HEK293 (cell line): ENCODE measurements at regions not wholly inside any gene's neighbourhood (a gene's known extent, or its start where the extent isn't known, plus 50 kb on each side); places are given as distances from the start of the nearest gene placed in this dataset.

Source experiments
- CTCF ChIA-PET: fragments of 350-600 bp; formaldehyde crosslinking; extraction: SDS; loops from one replicate; lab custom pipeline; 2021; ENCODE audit warnings: antibody characterized with exemption; lab: Yijun Ruan, JAX
- POLR2A ChIA-PET: fragments of 300-600 bp; formaldehyde crosslinking; extraction: SDS; loops from one replicate; lab custom pipeline; 2020; ENCODE audit warnings: antibody characterized with exemption, inconsistent platforms; lab: Yijun Ruan, JAX
- H3K27ac ChIP-seq: fragments of 200-500 bp; sonication (Bioruptor generic); 2 replicates; pipeline ENCODE4 v1.5.1; 2014; ENCODE audit warnings: low read depth, low read length, control low read depth, inconsistent platforms; ENCODE audit errors: extremely low read depth
- H3K36me3 ChIP-seq, 2 experiments: fragments of 200-500 bp in 1 of 2; sonication (Bioruptor generic) in 1 of 2; 1 replicate in 1 of 2; 2 replicates in 1 of 2; pipeline ENCODE4 v1.5.1; 2014 to 2017; ENCODE audit warnings: inconsistent platforms in 2 of 2, low read length in 2 of 2; ENCODE audit not compliant: control insufficient read depth in 2 of 2, insufficient read depth in 1 of 2
- H3K4me1 ChIP-seq: fragments of 200-500 bp; sonication (Bioruptor generic); 2 replicates; pipeline ENCODE4 v1.5.1; 2014; ENCODE audit warnings: mild to moderate bottlenecking, low read length, inconsistent platforms; ENCODE audit not compliant: control insufficient read depth, insufficient read depth
- H3K4me3 ChIP-seq: 2 replicates; pipeline ENCODE4 v1.5.1; 2011; ENCODE audit warnings: low read depth, mild to moderate bottlenecking, control low read depth, low read length, moderate library complexity
- H3K9me3 ChIP-seq: fragments of 200-500 bp; sonication (Bioruptor generic); 2 replicates; pipeline ENCODE4 v1.5.1; 2014; ENCODE audit warnings: low read depth, low read length, inconsistent platforms; ENCODE audit not compliant: control insufficient read depth, insufficient read depth
- BCL11B ChIP-seq: fragments of 450-650 bp; formaldehyde crosslinking; IDR thresholded peaks from 2 replicates; pipeline ENCODE4 v1.5.1; 2016; ENCODE audit warnings: low read depth, missing biosample characterization, missing genetic modification characterization
- HOXD13 ChIP-seq: sonication (generic); formaldehyde crosslinking; IDR thresholded peaks from 2 replicates; pipeline ENCODE4 v1.8.0; 2022; ENCODE audit warnings: missing genetic modification reagents, borderline replicate concordance
- KLF10 ChIP-seq: fragments of 450-650 bp; IDR thresholded peaks from 2 replicates; pipeline ENCODE4 v1.5.1; 2018; ENCODE audit warnings: missing biosample characterization, mild to moderate bottlenecking, missing genetic modification characterization
- KLF7 ChIP-seq: fragments of 450-650 bp; formaldehyde crosslinking; IDR thresholded peaks from 2 replicates; pipeline ENCODE4 v1.5.1; 2016; ENCODE audit warnings: missing biosample characterization, missing genetic modification characterization, borderline replicate concordance
- KLF9 ChIP-seq: fragments of 450-650 bp; formaldehyde crosslinking; IDR thresholded peaks from 2 replicates; pipeline ENCODE4 v1.5.1; 2016; ENCODE audit warnings: missing biosample characterization, missing genetic modification characterization, low read depth
- SETDB1 ChIP-seq: IDR thresholded peaks from one replicate; pipeline ENCODE4 v1.6.1; 2017; ENCODE audit warnings: mild to moderate bottlenecking, low read length, moderate library complexity, mixed read lengths; ENCODE audit not compliant: insufficient read length
- YY2 ChIP-seq: fragments of 450-650 bp; formaldehyde crosslinking; IDR thresholded peaks from 2 replicates; pipeline ENCODE4 v1.5.1; 2016; ENCODE audit warnings: missing biosample characterization, missing genetic modification characterization
- ZFP41 ChIP-seq: fragments of 450-650 bp; formaldehyde crosslinking; IDR thresholded peaks from 2 replicates; pipeline ENCODE4 v1.5.1; 2016; ENCODE audit warnings: missing biosample characterization, missing genetic modification characterization, borderline replicate concordance
- ZNF146 ChIP-seq: fragments of 450-650 bp; formaldehyde crosslinking; IDR thresholded peaks from 2 replicates; pipeline ENCODE4 v1.5.1; 2016; ENCODE audit warnings: missing biosample characterization, missing genetic modification characterization
- ZNF211 ChIP-seq: fragments of 450-650 bp; formaldehyde crosslinking; IDR thresholded peaks from 2 replicates; pipeline ENCODE4 v1.5.1; 2016; ENCODE audit warnings: low read depth, missing biosample characterization, missing genetic modification characterization
- ZNF239 ChIP-seq: fragments of 450-650 bp; formaldehyde crosslinking; IDR thresholded peaks from 2 replicates; pipeline ENCODE4 v1.5.1; 2016; ENCODE audit warnings: missing biosample characterization, missing genetic modification characterization
- ZNF292 ChIP-seq: fragments of 450-650 bp; formaldehyde crosslinking; IDR thresholded peaks from 2 replicates; pipeline ENCODE4 v1.5.1; 2016; ENCODE audit warnings: low read depth, missing biosample characterization, missing genetic modification characterization, borderline replicate concordance
- ZNF311 ChIP-seq: fragments of 450-650 bp; formaldehyde crosslinking; IDR thresholded peaks from 2 replicates; pipeline ENCODE4 v1.5.1; 2017; ENCODE audit warnings: missing biosample characterization, missing genetic modification characterization, borderline replicate concordance
- ZNF354C ChIP-seq: fragments of 450-650 bp; formaldehyde crosslinking; IDR thresholded peaks from 2 replicates; pipeline ENCODE4 v1.5.1; 2016; ENCODE audit warnings: missing biosample characterization, missing genetic modification characterization, low read depth, borderline replicate concordance
- ZNF391 ChIP-seq: fragments of 450-650 bp; formaldehyde crosslinking; IDR thresholded peaks from 2 replicates; pipeline ENCODE4 v1.5.1; 2016; ENCODE audit warnings: low read depth, missing biosample characterization, missing genetic modification characterization, borderline replicate concordance
- ZNF548 ChIP-seq: fragments of 450-650 bp; formaldehyde crosslinking; IDR thresholded peaks from 2 replicates; pipeline ENCODE4 v1.5.1; 2016; ENCODE audit warnings: missing biosample characterization, missing genetic modification characterization
- ZNF571 ChIP-seq: fragments of 450-650 bp; formaldehyde crosslinking; IDR thresholded peaks from 2 replicates; pipeline ENCODE4 v1.5.0; 2017; ENCODE audit warnings: missing biosample characterization, missing genetic modification characterization
- ZNF585B ChIP-seq: fragments of 450-650 bp; formaldehyde crosslinking; IDR thresholded peaks from 2 replicates; pipeline ENCODE4 v1.5.1; 2016; ENCODE audit warnings: missing biosample characterization, missing genetic modification characterization
- ZNF600 ChIP-seq: fragments of 450-650 bp; formaldehyde crosslinking; IDR thresholded peaks from 2 replicates; pipeline ENCODE4 v1.5.1; 2016; ENCODE audit warnings: missing biosample characterization, missing genetic modification characterization
- ZNF629 ChIP-seq: fragments of 450-650 bp; formaldehyde crosslinking; IDR thresholded peaks from 2 replicates; pipeline ENCODE4 v1.5.1; 2017; ENCODE audit warnings: missing biosample characterization, missing genetic modification characterization
- ZNF843 ChIP-seq: fragments of 450-650 bp; formaldehyde crosslinking; IDR thresholded peaks from 2 replicates; pipeline ENCODE4 v1.5.1; 2016; ENCODE audit warnings: missing biosample characterization, missing genetic modification characterization
- TF ChIP-seq, protein P1 (sequence below): fragments of 450-650 bp; formaldehyde crosslinking; IDR thresholded peaks from 2 replicates; pipeline ENCODE4 v1.5.1; 2016; ENCODE audit warnings: missing biosample characterization, missing genetic modification characterization
- TF ChIP-seq, protein P2 (sequence below): fragments of 450-650 bp; formaldehyde crosslinking; IDR thresholded peaks from 2 replicates; pipeline ENCODE4 v1.5.1; 2017; ENCODE audit warnings: missing biosample characterization, missing genetic modification characterization
- TF ChIP-seq, protein P3 (sequence below): fragments of 450-650 bp; formaldehyde crosslinking; IDR thresholded peaks from 2 replicates; pipeline ENCODE4 v1.5.1; 2016; ENCODE audit warnings: missing biosample characterization, missing genetic modification characterization

DNA sequence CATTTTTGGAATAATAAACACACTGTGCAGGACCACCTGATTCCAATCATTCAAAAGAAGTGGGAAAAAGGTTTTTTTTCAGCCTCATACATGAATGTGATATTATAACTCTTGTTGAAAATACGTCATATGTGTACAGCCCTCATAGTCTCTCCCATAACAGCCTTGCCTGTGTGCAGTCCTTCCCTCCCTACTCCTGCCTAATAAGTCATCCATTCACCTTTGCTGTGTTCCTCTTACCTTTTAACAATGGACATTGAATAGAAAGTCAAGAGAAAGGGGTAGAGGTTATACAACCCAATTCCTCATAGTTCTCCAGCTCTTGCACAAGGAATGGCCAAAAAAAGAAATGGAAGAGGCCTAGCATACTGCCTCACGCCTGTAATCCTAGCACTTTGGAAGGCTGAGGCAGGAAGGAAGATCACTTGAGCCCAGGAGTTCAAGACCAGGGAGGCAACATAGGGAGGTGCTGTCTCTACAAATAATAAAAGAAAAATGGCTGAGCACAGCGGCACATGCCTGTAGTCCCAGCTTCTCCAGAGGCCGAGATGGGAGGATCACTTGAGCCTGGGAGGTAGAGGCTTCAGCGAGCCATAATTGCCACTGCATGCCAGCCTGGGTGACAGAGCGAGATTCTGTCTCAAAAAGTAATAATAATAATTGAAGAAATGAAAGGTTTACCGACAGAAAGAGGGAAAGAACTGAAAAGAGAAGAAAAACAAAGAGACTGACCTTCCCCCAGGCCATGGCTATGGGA is 356.1 kb upstream of the KIF2A start:
- no peaks in the 10 kb centered on the region for H3K4me1 ChIP-seq
- H3K4me3 ChIP-seq: no peak overlapping the region
- no peaks in the 10 kb centered on the region for H3K36me3 ChIP-seq
- CTCF ChIA-PET: no interaction called here
- POLR2A ChIA-PET: no interaction called here
- no peak for TF ChIP-seq YY2 (tag by site-specific recombination)
- TF ChIP-seq HOXD13 (CRISPR knock-in tag): no peak
- no peak for TF ChIP-seq ZNF600 (tag by site-specific recombination)
- TF ChIP-seq ZNF292 (tag by site-specific recombination): no peak
- TF ChIP-seq ZNF585B (tag by site-specific recombination): no peak
- no peak for TF ChIP-seq ZNF354C
- TF ChIP-seq ZNF146 (tag by site-specific recombination): no peak
- no peak for TF ChIP-seq ZNF629 (tag by site-specific recombination)
- TF ChIP-seq, protein P1, sequence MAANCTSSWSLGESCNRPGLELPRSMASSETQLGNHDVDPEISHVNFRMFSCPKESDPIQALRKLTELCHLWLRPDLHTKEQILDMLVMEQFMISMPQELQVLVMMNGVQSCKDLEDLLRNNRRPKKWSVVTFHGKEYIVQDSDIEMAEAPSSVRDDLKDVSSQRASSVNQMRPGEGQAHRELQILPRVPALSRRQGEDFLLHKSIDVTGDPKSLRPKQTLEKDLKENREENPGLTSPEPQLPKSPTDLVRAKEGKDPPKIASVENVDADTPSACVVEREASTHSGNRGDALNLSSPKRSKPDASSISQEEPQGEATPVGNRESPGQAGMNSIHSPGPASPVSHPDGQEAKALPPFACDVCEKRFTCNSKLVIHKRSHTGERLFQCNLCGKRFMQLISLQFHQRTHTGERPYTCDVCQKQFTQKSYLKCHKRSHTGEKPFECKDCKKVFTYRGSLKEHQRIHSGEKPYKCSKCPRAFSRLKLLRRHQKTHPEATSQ (tag by site-specific recombination): no peak
- TF ChIP-seq ZNF548 (tag by site-specific recombination): no peak
- TF ChIP-seq KLF10 (tag by site-specific recombination): no peak
- no peak for TF ChIP-seq ZNF239 (tag by site-specific recombination)
- TF ChIP-seq ZNF571 (tag by site-specific recombination): no peak
- no peak for TF ChIP-seq ZNF843 (tag by site-specific recombination)
- no peak for TF ChIP-seq ZNF211 (tag by site-specific recombination)
- TF ChIP-seq, protein P2, sequence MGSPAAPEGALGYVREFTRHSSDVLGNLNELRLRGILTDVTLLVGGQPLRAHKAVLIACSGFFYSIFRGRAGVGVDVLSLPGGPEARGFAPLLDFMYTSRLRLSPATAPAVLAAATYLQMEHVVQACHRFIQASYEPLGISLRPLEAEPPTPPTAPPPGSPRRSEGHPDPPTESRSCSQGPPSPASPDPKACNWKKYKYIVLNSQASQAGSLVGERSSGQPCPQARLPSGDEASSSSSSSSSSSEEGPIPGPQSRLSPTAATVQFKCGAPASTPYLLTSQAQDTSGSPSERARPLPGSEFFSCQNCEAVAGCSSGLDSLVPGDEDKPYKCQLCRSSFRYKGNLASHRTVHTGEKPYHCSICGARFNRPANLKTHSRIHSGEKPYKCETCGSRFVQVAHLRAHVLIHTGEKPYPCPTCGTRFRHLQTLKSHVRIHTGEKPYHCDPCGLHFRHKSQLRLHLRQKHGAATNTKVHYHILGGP: no peak
- no peaks in the 10 kb centered on the region for H3K9me3 ChIP-seq
- H3K27ac ChIP-seq: no peak overlapping the region

DNA sequence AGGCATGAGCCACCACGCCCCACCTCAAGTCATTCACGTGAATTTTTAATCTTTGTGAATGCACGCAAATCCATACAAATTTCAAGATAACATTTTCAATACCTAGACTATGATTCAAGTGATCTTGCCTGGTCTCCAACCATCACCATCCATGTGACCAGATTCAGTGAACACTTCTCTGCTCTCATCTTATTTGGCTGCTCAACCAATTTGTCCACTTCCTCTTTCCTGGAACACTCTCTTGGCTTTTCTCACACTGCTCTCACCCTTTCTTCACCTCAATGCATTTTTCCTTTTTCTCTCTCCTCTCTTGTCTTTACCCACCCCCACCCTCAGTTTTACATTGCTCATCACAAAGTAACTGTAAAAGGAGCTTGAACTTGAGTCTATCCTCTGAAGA is 354.7 kb upstream of the KIF2A start:
- Histone ChIP-seq H3K4me1 (no peaks in the 10 kb centered on the region), H3K9me3 (no peaks in the 10 kb centered on the region), H3K4me3 (no peak overlapping the region), H3K36me3 (no peaks in the 10 kb centered on the region), H3K27ac (no peak overlapping the region)
- ChIA-PET POLR2A (interaction anchor here (0.7 kb wide), 1 partner anchor 1698 kb away, joined by 6 read pairs; no protein-coding TSS in a partner anchor), CTCF (interaction anchor here (1.5 kb wide), 1 partner anchor 192 kb away, joined by 4 read pairs; no protein-coding TSS in a partner anchor)
- TF ChIP-seq BCL11B (tag by site-specific recombination) (no peak), ZNF311 (tag by site-specific recombination) (no peak), SETDB1 (no peak), KLF9 (tag by site-specific recombination) (no peak), ZNF571 (tag by site-specific recombination) (no peak), KLF7 (tag by site-specific recombination) (no peak), ZNF391 (tag by site-specific recombination) (no peak), ZFP41 (tag by site-specific recombination) (no peak)
- TF ChIP-seq, protein P3, sequence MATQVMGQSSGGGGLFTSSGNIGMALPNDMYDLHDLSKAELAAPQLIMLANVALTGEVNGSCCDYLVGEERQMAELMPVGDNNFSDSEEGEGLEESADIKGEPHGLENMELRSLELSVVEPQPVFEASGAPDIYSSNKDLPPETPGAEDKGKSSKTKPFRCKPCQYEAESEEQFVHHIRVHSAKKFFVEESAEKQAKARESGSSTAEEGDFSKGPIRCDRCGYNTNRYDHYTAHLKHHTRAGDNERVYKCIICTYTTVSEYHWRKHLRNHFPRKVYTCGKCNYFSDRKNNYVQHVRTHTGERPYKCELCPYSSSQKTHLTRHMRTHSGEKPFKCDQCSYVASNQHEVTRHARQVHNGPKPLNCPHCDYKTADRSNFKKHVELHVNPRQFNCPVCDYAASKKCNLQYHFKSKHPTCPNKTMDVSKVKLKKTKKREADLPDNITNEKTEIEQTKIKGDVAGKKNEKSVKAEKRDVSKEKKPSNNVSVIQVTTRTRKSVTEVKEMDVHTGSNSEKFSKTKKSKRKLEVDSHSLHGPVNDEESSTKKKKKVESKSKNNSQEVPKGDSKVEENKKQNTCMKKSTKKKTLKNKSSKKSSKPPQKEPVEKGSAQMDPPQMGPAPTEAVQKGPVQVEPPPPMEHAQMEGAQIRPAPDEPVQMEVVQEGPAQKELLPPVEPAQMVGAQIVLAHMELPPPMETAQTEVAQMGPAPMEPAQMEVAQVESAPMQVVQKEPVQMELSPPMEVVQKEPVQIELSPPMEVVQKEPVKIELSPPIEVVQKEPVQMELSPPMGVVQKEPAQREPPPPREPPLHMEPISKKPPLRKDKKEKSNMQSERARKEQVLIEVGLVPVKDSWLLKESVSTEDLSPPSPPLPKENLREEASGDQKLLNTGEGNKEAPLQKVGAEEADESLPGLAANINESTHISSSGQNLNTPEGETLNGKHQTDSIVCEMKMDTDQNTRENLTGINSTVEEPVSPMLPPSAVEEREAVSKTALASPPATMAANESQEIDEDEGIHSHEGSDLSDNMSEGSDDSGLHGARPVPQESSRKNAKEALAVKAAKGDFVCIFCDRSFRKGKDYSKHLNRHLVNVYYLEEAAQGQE (tag by site-specific recombination): no peak
- TF ChIP-seq, all 188 proteins: peak for 0
